H9 (cell line): ENCODE measurements at regions not wholly inside any gene's neighbourhood (a gene's known extent, or its start where the extent isn't known, plus 50 kb on each side); places are given as distances from the start of the nearest gene placed in this dataset.

ENCODE experiments used
- DNase-seq: peaks from one replicate; pipeline ENCODE4 v3.0.0-alpha.2; 2017
- H2AFZ ChIP-seq: one replicate; pipeline ENCODE4 v1.6.1; 2013; ENCODE audit warnings: mild to moderate bottlenecking, low read length, control low read depth, moderate library complexity
- H2AK5ac ChIP-seq: 2 replicates; pipeline ENCODE4 v1.6.1; 2013; ENCODE audit warnings: low read length, control low read depth, mixed read lengths; ENCODE audit not compliant: insufficient read length
- H2BK120ac ChIP-seq: one replicate; pipeline ENCODE4 v1.6.1; 2013; ENCODE audit warnings: low read depth, mild to moderate bottlenecking, low read length, control low read depth, inconsistent platforms; ENCODE audit not compliant: poor library complexity, severe bottlenecking
- H2BK12ac ChIP-seq: 2 replicates; pipeline ENCODE4 v1.6.1; 2013; ENCODE audit warnings: low read length, control low read depth, mixed read lengths, low read depth; ENCODE audit not compliant: insufficient read length
- H2BK15ac ChIP-seq: 2 replicates; pipeline ENCODE4 v1.6.1; 2013; ENCODE audit warnings: low read depth, low read length, control low read depth
- H2BK20ac ChIP-seq: one replicate; pipeline ENCODE4 v1.6.1; 2013; ENCODE audit warnings: low read depth, mild to moderate bottlenecking, low read length, control low read depth, inconsistent platforms; ENCODE audit not compliant: poor library complexity, severe bottlenecking
- H2BK5ac ChIP-seq: 2 replicates; pipeline ENCODE4 v1.6.1; 2013; ENCODE audit warnings: low read length, control low read depth, mixed read lengths; ENCODE audit not compliant: insufficient read length
- H3K14ac ChIP-seq: 2 replicates; pipeline ENCODE4 v1.6.1; 2013; ENCODE audit warnings: low read length, control low read depth; ENCODE audit not compliant: insufficient read depth
- H3K18ac ChIP-seq: 2 replicates; pipeline ENCODE4 v1.6.1; 2013; ENCODE audit warnings: low read depth, mild to moderate bottlenecking, mixed read lengths, low read length, control low read depth; ENCODE audit not compliant: insufficient read length
- H3K23ac ChIP-seq: 2 replicates; pipeline ENCODE4 v1.6.1; 2013; ENCODE audit warnings: low read length, control low read depth, mixed read lengths, low read depth; ENCODE audit not compliant: insufficient read length
- H3K23me2 ChIP-seq: 2 replicates; pipeline ENCODE4 v1.6.1; 2013; ENCODE audit warnings: low read depth, mild to moderate bottlenecking, mixed read lengths, low read length, control low read depth; ENCODE audit not compliant: insufficient read length, poor library complexity, severe bottlenecking
- H3K27ac ChIP-seq: 2 replicates; pipeline ENCODE4 v1.5.1; 2013; ENCODE audit warnings: low read length, control low read depth, mixed read lengths, low read depth; ENCODE audit not compliant: insufficient read length
- H3K27me3 ChIP-seq: 2 replicates; pipeline ENCODE4 v1.6.1; 2013; ENCODE audit warnings: low read length, control low read depth, inconsistent platforms; ENCODE audit not compliant: insufficient read depth
- H3K4ac ChIP-seq: 2 replicates; pipeline ENCODE4 v1.6.1; 2013; ENCODE audit warnings: low read depth, mild to moderate bottlenecking, control low read depth, inconsistent platforms, low read length, moderate library complexity
- H3K4me1 ChIP-seq: 2 replicates; pipeline ENCODE4 v1.6.1; 2013; ENCODE audit warnings: low read length, control low read depth, inconsistent platforms; ENCODE audit not compliant: insufficient read depth
- H3K4me2 ChIP-seq: 2 replicates; pipeline ENCODE4 v1.6.1; 2013; ENCODE audit warnings: low read length, control low read depth, mixed read lengths; ENCODE audit not compliant: insufficient read length, insufficient read depth
- H3K56ac ChIP-seq: 2 replicates; pipeline ENCODE4 v1.6.1; 2013; ENCODE audit warnings: low read depth, mild to moderate bottlenecking, mixed read lengths, low read length, control low read depth; ENCODE audit not compliant: insufficient read length
- H3K79me1 ChIP-seq: 2 replicates; pipeline ENCODE4 v1.6.1; 2013; ENCODE audit warnings: low read depth, mild to moderate bottlenecking, moderate library complexity, low read length, control low read depth, inconsistent platforms; ENCODE audit not compliant: insufficient read depth, poor library complexity, severe bottlenecking
- H3K79me2 ChIP-seq: 2 replicates; pipeline ENCODE4 v1.6.1; 2013; ENCODE audit warnings: low read length, control low read depth, inconsistent platforms; ENCODE audit not compliant: insufficient read depth
- H3K9ac ChIP-seq: 2 replicates; pipeline ENCODE4 v1.6.1; 2013; ENCODE audit warnings: low read length, control low read depth, mixed read lengths; ENCODE audit not compliant: insufficient read length; ENCODE audit errors: extremely low read depth
- H3K9me3 ChIP-seq: one replicate; pipeline ENCODE4 v1.6.1; 2013; ENCODE audit warnings: low read depth, low read length, inconsistent platforms; ENCODE audit not compliant: control insufficient read depth
- H3T11ph ChIP-seq: one replicate; pipeline ENCODE4 v1.6.1; 2013; ENCODE audit warnings: mild to moderate bottlenecking, low read length, control low read depth, inconsistent platforms
- H4K20me1 ChIP-seq: one replicate; pipeline ENCODE4 v1.6.1; 2013; ENCODE audit not compliant: control insufficient read depth, insufficient read length, insufficient read depth
- H4K5ac ChIP-seq: 2 replicates; pipeline ENCODE4 v1.6.1; 2013; ENCODE audit warnings: low read depth, mild to moderate bottlenecking, mixed read lengths, low read length, control low read depth; ENCODE audit not compliant: insufficient read length
- H4K8ac ChIP-seq: replicated peaks from 2 replicates; pipeline ENCODE4 v1.6.1; 2013; ENCODE audit warnings: low read length, control low read depth, mixed read lengths, low read depth; ENCODE audit not compliant: insufficient read length
- H4K91ac ChIP-seq: 2 replicates; pipeline ENCODE4 v1.6.1; 2013; ENCODE audit warnings: low read depth, mild to moderate bottlenecking, moderate library complexity, mixed read lengths, low read length, control low read depth; ENCODE audit not compliant: insufficient read length
- H3K27ac Mint-ChIP-seq, 3 experiments: 2 replicates in 2 of 3; 3 replicates in 1 of 3; pipeline ENCODE4 v1.8.0; 2020 to 2021; ENCODE audit warnings: mixed read lengths in 3 of 3, mild to moderate bottlenecking in 1 of 3, moderate library complexity in 1 of 3
- H3K27me3 Mint-ChIP-seq: 2 replicates; pipeline ENCODE4 v1.8.0; 2021; ENCODE audit warnings: low read depth, mild to moderate bottlenecking, moderate library complexity, mixed read lengths
- H3K36me3 Mint-ChIP-seq, 3 experiments: 2 replicates in 2 of 3; 3 replicates in 1 of 3; pipeline ENCODE4 v1.8.0; 2020 to 2021; ENCODE audit warnings: low read depth in 3 of 3, mixed read lengths in 3 of 3; ENCODE audit not compliant: insufficient read depth in 1 of 3
- H3K4me1 Mint-ChIP-seq, 2 experiments: 2 replicates each; pipeline ENCODE4 v1.8.0; 2020; ENCODE audit warnings: mixed read lengths in 2 of 2
- H3K4me3 Mint-ChIP-seq, 2 experiments: 2 replicates in 1 of 2; 3 replicates in 1 of 2; pipeline ENCODE4 v1.8.0; 2020 to 2021; ENCODE audit warnings: mild to moderate bottlenecking in 2 of 2, mixed read lengths in 2 of 2, moderate library complexity in 1 of 2
- H3K9me3 Mint-ChIP-seq, 2 experiments: 2 replicates in 1 of 2; 3 replicates in 1 of 2; pipeline ENCODE4 v1.8.0; 2020; ENCODE audit warnings: mild to moderate bottlenecking in 2 of 2, mixed read lengths in 2 of 2, moderate library complexity in 1 of 2
- CTCF ChIP-seq: fragments of 200-600 bp; sonication (generic); conservative IDR thresholded peaks from 3 replicates; pipeline ENCODE4 v1.8.0; 2021; ENCODE audit warnings: antibody characterized with exemption, mild to moderate bottlenecking
- WGBS: extraction: QIAGEN DNeasy Blood & Tissue Kit; methylation state at CpG from one replicate; pipeline ENCODE4 v1.1.7; 2013; ENCODE audit warnings: missing lambda C conversion rate, low lambda C conversion rate, mixed read lengths; ENCODE audit not compliant: insufficient read length; ENCODE audit errors: extremely low coverage; 5-methylcytosine and 5-hydroxymethylcytosine counted together

- no peaks in the 10 kb centered on the region for H4K20me1 ChIP-seq
- DNase-seq = no peak
- H3K9ac ChIP-seq = no peak overlapping the region
- H3K14ac ChIP-seq = no peak overlapping the region
- H3K27ac ChIP-seq = no peak overlapping the region
- H3T11ph ChIP-seq = no peak overlapping the region
- no peak overlapping the region for H2BK120ac ChIP-seq
- Mint-ChIP-seq H3K4me3 (no peak overlapping the region), H3K36me3 (peaks cover 0 to 14% (median 6%) of the 10 kb centered on the region in 3 experiments; a peak in 4 of 7 replicates), H3K4me1 (no peaks in the 10 kb centered on the region), H3K9me3 (peaks cover 14 to 17% of the 10 kb centered on the region in 2 experiments), H3K27ac (no peak overlapping the region), H3K27me3 (peaks cover 6% of the 10 kb centered on the region; the same call in 1 of the 2 replicates)
- no peak overlapping the region for H4K5ac ChIP-seq
- H2BK15ac ChIP-seq = no peak overlapping the region
- H3K23me2 ChIP-seq = no peaks in the 10 kb centered on the region
- H4K8ac ChIP-seq = no peak overlapping the region
- H3K79me1 ChIP-seq = no peaks in the 10 kb centered on the region
- no peak overlapping the region for H2BK12ac ChIP-seq
- H3K27me3 ChIP-seq = no peaks in the 10 kb centered on the region
- H2AK5ac ChIP-seq = no peak overlapping the region
- no peak for TF ChIP-seq CTCF
- WGBS = no CpG with 5 or more reads among the region's 6 CpGs
- no peak overlapping the region for H2BK5ac ChIP-seq
- no peak overlapping the region for H3K4me2 ChIP-seq
- H3K9me3 ChIP-seq = no peaks in the 10 kb centered on the region
- no peak overlapping the region for H3K18ac ChIP-seq
- H4K91ac ChIP-seq = no peak overlapping the region
- H3K4ac ChIP-seq = no peak overlapping the region
- H3K79me2 ChIP-seq = no peaks in the 10 kb centered on the region
- H3K23ac ChIP-seq = no peak overlapping the region
- H2BK20ac ChIP-seq = no peak overlapping the region
- H3K4me1 ChIP-seq = no peaks in the 10 kb centered on the region
- H3K56ac ChIP-seq = no peak overlapping the region
- H2AFZ ChIP-seq = no peak overlapping the region
Observed at GRCh38 chr12:114933428-114934160, 249.6 kb upstream of the TBX3 start.
